GM06990 (cell line): ENCODE measurements at regions not wholly inside any gene's neighbourhood (a gene's known extent, or its start where the extent isn't known, plus 50 kb on each side); places are given as distances from the start of the nearest gene placed in this dataset.
"Not testable (repeated sequence)": the region's sequence is repeated elsewhere in the genome, so short reads cannot be mapped to it uniquely, and the experiment has no call there.

ENCODE experiments used
- DNase-seq: peaks from one replicate; pipeline ENCODE4 v3.0.0-alpha.2; 2011; ENCODE audit not compliant: insufficient read length; ENCODE audit errors: extremely low read depth
- H3K27me3 ChIP-seq: replicated peaks from 2 replicates; pipeline ENCODE4 v1.6.0; 2011; ENCODE audit warnings: low read length; ENCODE audit not compliant: control insufficient read depth, insufficient read depth
- H3K36me3 ChIP-seq: 2 replicates; pipeline ENCODE4 v1.5.1; 2011; ENCODE audit warnings: low read length; ENCODE audit not compliant: control insufficient read depth, insufficient read depth
- H3K4me3 ChIP-seq: replicated peaks from 2 replicates; pipeline ENCODE4 v1.5.1; 2011; ENCODE audit warnings: low read depth, mild to moderate bottlenecking, control low read depth, low read length
- TF ChIP-seq, protein P1 (sequence below): IDR thresholded peaks from 2 replicates; pipeline ENCODE4 v1.5.1; 2011; ENCODE audit warnings: low read length, control low read depth, mild to moderate bottlenecking, inconsistent platforms; ENCODE audit not compliant: insufficient read depth, poor library complexity, severe bottlenecking

DNA sequence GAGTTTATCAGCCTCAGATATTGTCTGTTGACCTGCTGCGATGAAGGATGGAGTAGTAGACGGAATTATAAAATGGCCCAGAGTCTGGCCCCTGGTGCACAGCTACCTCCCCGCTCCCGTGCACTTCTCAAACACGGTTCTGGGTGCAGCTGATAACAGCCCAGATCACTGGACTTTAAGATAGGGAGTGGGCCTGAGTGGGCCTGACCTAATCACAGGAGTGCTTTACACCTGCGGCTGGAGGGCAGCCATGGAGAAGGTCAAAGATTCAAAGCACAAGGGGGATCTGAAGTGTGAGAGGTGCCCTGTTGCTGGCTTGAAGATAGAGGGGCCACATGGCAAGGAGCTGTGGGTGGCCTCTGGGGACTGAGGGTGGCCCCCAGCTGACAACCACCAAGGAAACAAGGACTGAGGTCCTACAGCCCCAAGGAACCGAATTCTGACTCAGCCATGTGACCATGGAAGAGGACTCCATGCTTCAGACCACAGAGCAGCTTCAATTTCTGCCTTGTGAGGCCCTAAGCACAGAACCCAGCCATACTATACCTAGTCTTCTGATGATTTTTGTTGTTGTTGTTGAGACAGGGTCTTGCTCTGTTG, 113.4 kb downstream of the ZNF664 start:
- DNase-seq, result no peak
- H3K36me3 ChIP-seq, result no peaks in the 10 kb centered on the region
- H3K4me3 ChIP-seq, result no peak overlapping the region
- TF ChIP-seq, protein P1, sequence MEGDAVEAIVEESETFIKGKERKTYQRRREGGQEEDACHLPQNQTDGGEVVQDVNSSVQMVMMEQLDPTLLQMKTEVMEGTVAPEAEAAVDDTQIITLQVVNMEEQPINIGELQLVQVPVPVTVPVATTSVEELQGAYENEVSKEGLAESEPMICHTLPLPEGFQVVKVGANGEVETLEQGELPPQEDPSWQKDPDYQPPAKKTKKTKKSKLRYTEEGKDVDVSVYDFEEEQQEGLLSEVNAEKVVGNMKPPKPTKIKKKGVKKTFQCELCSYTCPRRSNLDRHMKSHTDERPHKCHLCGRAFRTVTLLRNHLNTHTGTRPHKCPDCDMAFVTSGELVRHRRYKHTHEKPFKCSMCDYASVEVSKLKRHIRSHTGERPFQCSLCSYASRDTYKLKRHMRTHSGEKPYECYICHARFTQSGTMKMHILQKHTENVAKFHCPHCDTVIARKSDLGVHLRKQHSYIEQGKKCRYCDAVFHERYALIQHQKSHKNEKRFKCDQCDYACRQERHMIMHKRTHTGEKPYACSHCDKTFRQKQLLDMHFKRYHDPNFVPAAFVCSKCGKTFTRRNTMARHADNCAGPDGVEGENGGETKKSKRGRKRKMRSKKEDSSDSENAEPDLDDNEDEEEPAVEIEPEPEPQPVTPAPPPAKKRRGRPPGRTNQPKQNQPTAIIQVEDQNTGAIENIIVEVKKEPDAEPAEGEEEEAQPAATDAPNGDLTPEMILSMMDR, result no peak
- no peaks in the 10 kb centered on the region; the same call in 1 of the 2 replicates for H3K27me3 ChIP-seq

DNA sequence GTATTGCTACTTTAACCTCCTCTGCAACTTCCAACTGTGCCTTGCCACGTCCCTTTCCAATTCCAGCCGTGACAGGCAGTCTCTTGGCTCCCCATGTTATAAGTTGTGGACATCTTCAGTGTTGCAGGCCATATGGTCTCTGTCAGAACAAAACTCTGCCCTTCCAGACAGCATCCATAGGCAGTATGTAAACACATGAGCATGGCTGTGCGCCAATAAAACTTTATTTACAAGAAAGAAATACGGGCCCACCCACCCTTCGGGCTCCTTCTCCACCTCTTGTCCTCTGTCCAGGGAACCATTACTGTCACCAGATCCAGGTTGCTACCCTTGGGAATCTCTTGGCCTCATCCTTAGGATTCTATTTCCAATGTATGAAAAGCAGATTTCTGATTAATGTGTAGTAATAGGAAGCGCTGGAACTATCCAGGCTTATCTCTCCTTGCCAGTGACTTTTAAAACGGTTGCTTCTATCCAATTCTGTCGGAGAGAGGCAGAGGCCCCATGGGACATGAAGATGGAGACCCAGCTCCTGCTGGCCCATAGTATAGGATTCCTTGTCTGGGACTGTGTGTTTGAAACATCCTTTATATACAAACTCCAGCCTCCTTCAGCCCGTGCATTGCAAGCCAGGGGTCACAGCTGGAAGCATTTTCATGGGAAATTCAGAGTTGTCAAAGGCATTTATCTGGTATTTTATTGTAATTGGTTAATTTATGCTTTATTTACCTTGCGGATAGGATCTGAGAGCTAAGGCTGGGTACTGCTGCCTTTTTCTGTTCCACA, 114.4 kb downstream of the ZNF664 start:
- Histone ChIP-seq H3K27me3 (no peaks in the 10 kb centered on the region; the same call in 1 of the 2 replicates), H3K4me3 (no peak overlapping the region), H3K36me3 (no peaks in the 10 kb centered on the region)
- no peak for DNase-seq
- TF ChIP-seq, protein P1, result no peak

DNA sequence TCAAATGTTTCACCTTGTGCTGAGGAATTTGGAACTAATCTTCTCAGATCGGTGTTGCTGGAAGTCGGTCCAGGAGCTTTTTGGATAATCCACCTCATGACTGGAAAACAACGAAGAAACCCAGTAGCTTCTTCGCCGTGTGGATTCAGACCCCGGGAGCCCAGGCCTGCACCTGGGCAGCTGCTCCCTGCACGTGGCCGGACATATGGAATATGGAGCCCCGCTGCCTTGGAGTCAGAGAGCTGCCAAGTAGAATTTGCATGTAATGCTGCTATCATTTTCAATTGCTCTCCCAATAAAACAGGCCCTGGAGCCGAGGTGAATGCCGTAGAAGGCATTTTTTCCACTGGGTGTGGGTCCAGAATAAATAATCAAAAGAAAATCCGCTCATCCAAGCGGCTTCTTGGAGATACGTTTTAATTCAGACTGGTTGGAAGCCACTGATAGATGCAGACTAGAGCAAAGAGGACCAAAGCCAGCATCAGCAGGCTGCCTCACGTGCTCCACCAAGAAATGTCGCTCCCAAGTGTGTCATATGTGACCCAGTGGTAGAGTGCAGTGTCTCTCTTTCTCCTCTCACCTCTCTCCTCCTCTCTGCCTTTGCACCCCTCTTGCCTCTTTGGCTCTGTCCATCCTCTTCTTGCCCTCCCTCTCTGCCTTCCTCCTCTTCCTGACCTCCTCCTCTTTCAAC, 115.3 kb downstream of the ZNF664 start:
- Histone ChIP-seq H3K27me3 (no peaks in the 10 kb centered on the region; the same call in 1 of the 2 replicates), H3K4me3 (no peak overlapping the region), H3K36me3 (no peaks in the 10 kb centered on the region)
- no peak for DNase-seq
- TF ChIP-seq, protein P1, result no peak

DNA sequence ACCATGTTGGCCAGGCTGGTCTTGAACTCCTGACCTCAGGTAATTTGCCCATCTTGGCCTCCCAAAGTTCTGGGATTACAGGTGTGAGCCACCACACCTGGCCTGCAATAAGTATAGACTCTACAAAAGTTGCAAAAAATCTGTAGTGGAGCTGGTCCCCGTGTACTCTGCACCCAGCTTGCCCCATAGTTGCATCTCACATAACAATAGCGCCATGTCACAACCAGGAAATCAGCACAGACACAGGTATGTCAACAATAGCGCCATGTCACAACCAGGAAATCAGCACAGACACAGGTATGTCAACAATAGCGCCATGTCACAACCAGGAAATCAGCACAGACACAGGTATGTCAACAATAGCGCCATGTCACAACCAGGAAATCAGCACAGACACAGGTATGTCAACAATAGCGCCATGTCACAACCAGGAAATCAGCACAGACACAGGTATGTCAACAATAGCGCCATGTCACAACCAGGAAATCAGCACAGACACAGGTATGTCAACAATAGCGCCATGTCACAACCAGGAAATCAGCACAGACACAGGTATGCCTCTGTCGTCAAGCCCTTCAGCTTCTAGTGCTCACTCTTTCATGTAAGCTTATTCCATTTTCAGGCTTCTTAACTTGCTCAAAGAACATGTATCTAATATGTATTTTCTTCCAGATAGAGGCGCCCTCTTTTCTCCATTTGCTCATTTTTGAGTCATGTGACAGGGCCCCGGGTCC, 116.3 kb downstream of the ZNF664 start:
- DNase-seq, H3K36me3 ChIP-seq, H3K27me3 ChIP-seq, H3K4me3 ChIP-seq: not testable (repeated sequence)

DNA sequence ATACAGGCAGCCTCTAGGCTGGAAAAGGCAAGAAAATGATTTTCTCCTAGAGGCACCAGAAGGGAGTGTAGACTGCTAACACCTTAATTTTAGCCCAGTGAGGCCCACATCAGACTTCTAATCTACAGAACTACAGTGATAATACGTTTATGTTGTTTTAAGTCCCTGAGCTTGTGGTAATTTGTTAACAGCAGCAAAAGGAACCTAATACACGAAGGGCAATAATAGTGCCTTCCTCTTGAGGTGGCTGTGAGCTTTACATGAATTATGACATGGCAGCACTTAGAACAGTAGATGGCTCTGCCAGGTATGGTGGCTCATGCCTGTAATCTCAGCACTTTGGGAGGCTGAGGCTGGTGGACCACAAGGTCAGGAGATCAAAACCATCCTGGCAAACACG, 118.8 kb downstream of the ZNF664 start:
- H3K27me3 ChIP-seq, result no peaks in the 10 kb centered on the region; the same call in 1 of the 2 replicates
- H3K4me3 ChIP-seq, result no peak overlapping the region
- TF ChIP-seq, protein P1, result no peak
- H3K36me3 ChIP-seq, result no peaks in the 10 kb centered on the region
- no peak for DNase-seq

DNA sequence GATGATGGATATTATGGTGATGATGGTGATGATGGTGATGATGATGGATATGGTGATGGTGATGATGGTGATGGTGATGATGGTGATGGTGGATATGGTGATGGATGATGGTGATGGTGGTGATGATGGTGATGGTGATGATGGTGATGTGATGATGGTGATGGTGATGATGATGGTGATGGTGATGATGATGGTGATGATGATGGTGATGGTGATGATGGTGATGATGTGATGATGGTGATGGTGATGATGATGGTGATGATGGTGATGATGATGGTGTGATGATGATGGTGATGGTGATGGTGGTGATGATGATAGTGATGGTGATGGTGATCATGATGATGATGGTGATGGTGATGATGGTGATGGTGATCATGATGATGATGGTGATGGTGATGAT, 119.5 kb downstream of the ZNF664 start:
- not testable (repeated sequence) for H3K36me3 ChIP-seq, H3K27me3 ChIP-seq, DNase-seq, H3K4me3 ChIP-seq
